ENCODE measurements at regions not wholly inside any gene's neighbourhood (a gene's known extent, or its start where the extent isn't known, plus 50 kb on each side); places are given as distances from the start of the nearest gene placed in this dataset.

DNA sequence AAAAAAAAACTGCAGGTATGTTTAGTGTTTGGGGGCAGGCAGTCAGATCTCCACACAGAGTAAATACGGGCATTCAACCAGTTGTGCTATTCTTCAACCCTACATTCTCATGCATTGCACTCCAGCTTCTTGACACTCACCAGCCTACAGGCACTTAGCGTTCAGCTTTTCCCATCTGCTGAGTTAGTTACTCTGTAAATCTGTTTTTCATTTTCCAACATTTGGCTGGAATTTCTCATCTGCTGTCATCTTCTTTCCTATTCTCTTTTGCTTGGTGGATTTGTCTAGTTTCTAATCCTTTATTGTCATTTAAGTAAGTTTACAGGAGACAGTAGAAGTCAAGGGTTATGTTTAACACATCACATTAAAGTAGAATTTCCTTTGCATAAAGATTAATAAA is 1318.9 kb downstream of the OLFM4 start:
- TF ChIP-seq, protein P1, sequence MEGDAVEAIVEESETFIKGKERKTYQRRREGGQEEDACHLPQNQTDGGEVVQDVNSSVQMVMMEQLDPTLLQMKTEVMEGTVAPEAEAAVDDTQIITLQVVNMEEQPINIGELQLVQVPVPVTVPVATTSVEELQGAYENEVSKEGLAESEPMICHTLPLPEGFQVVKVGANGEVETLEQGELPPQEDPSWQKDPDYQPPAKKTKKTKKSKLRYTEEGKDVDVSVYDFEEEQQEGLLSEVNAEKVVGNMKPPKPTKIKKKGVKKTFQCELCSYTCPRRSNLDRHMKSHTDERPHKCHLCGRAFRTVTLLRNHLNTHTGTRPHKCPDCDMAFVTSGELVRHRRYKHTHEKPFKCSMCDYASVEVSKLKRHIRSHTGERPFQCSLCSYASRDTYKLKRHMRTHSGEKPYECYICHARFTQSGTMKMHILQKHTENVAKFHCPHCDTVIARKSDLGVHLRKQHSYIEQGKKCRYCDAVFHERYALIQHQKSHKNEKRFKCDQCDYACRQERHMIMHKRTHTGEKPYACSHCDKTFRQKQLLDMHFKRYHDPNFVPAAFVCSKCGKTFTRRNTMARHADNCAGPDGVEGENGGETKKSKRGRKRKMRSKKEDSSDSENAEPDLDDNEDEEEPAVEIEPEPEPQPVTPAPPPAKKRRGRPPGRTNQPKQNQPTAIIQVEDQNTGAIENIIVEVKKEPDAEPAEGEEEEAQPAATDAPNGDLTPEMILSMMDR (IDR thresholded peaks at IDR 0.05), result no peak
- TF ChIP-seq POLR2AphosphoS5 (IDR thresholded peaks at IDR 0.05) (no peak), EP300 (IDR thresholded peaks at IDR 0.05) (no peak), POLR2A (IDR thresholded peaks at IDR 0.05) (no peak)

All from stomach (tissue), 4 donors.